ENCODE measurements at regions not wholly inside any gene's neighbourhood (a gene's known extent, or its start where the extent isn't known, plus 50 kb on each side); places are given as distances from the start of the nearest gene placed in this dataset.

GRCh38 chr15:36315649-36316048 lies 263.8 kb upstream of the CDIN1 start:
- TF ChIP-seq POLR2A (IDR thresholded peaks at IDR 0.05) (no peak), EP300 (IDR thresholded peaks at IDR 0.05) (no peak), CTCF (IDR thresholded peaks at IDR 0.05) (no peak)

Data from gastroesophageal sphincter (tissue), 3 donors.